PC-3 (cell line): ENCODE measurements at regions not wholly inside any gene's neighbourhood (a gene's known extent, or its start where the extent isn't known, plus 50 kb on each side); places are given as distances from the start of the nearest gene placed in this dataset.

ENCODE experiments used
- CTCF ChIP-seq: fragments of 300-600 bp; sonication (generic); conservative IDR thresholded peaks from 2 replicates; pipeline ENCODE4 v1.5.1; 2017; ENCODE audit warnings: antibody characterized with exemption, low read depth, mild to moderate bottlenecking, low read length
- EZH2 ChIP-seq: fragments of 300-600 bp; sonication (generic); IDR thresholded peaks from one replicate; pipeline ENCODE4 v1.6.1; 2017; ENCODE audit warnings: antibody characterized with exemption, mild to moderate bottlenecking, low read length; ENCODE audit not compliant: unreplicated experiment
- EZH2phosphoT487 ChIP-seq: fragments of 300-600 bp; sonication (generic); IDR thresholded peaks from 2 replicates; pipeline ENCODE4 v1.6.1; 2018; ENCODE audit warnings: mild to moderate bottlenecking, antibody characterized with exemption, low read length, borderline replicate concordance

GRCh38 chr7:142436601-142437000 lies 178.7 kb upstream of the PRSS58 start:
- TF ChIP-seq CTCF (no peak), EZH2 (no peak), EZH2phosphoT487 (no peak)
